Adrenal gland (tissue), 9 donors: ENCODE measurements at regions not wholly inside any gene's neighbourhood (a gene's known extent, or its start where the extent isn't known, plus 50 kb on each side); places are given as distances from the start of the nearest gene placed in this dataset.

Experiments
- DNase-seq, 7 donors: peaks; one replicate each; pipeline ENCODE4 v3.0.0-alpha.2; 2019 to 2020
- H3K27ac ChIP-seq, 5 donors: fragments of 200-600 bp; sonication (generic) in 4 of 5; 1 replicate in 3 of 5; 2 replicates in 2 of 5; pipeline versions ENCODE4 v1.5.1 to v1.8.0; 2016 to 2020; ENCODE audit warnings: mild to moderate bottlenecking in 1 of 5
- H3K27me3 ChIP-seq: fragments of 200-600 bp; 2 replicates; pipeline ENCODE4 v1.8.0; 2021
- H3K36me3 ChIP-seq, 2 donors: fragments of 200-600 bp; replicated peaks in 1 of 2; 1 replicate in 1 of 2; 2 replicates in 1 of 2; pipeline versions ENCODE4 v1.5.1 to v1.8.0; 2018 to 2022
- H3K4me1 ChIP-seq, 2 donors: fragments of 200-600 bp; replicated peaks in 1 of 2; 1 replicate in 1 of 2; 2 replicates in 1 of 2; pipeline versions ENCODE4 v1.5.1 to v1.8.0; 2018 to 2021
- H3K4me3 ChIP-seq, 4 donors: fragments of 200-600 bp; sonication (generic) in 3 of 4; one replicate each; pipeline ENCODE4 v1.5.1; 2016 to 2018
- H3K9me3 ChIP-seq, 3 donors: fragments of 200-600 bp; sonication (generic) in 1 of 3; replicated peaks in 1 of 3; 1 replicate in 2 of 3; 2 replicates in 1 of 3; pipeline versions ENCODE4 v1.5.1 to v1.8.0; 2016 to 2021
- CTCF ChIP-seq, 6 experiments: fragments of 450-650 bp in 4 of 6; fragments of 200-600 bp in 2 of 6; sonication (generic) in 1 of 6; IDR thresholded peaks; 1 replicate in 5 of 6; 2 replicates in 1 of 6; pipeline versions ENCODE4 v1.5.1 to v1.8.0; 2016 to 2021; ENCODE audit warnings: antibody characterized with exemption in 6 of 6, mild to moderate bottlenecking in 2 of 6, moderate library complexity in 1 of 6
- POLR2A ChIP-seq, 2 donors: fragments of 450-650 bp; IDR thresholded peaks; one replicate each; pipeline ENCODE4 v1.6.1; 2017; ENCODE audit warnings: antibody characterized with exemption in 2 of 2, mild to moderate bottlenecking in 2 of 2, moderate library complexity in 1 of 2
- WGBS, 4 donors: extraction: QIAGEN DNeasy Blood & Tissue Kit in 2 of 4; methylation state at CpG; one replicate each; pipeline versions ENCODE4 v1.1.5 to v1.1.7; 2013 to 2017; 5-methylcytosine and 5-hydroxymethylcytosine counted together
- intact Hi-C, 2 donors: fragments of 100-400 bp; cut with DNase I; formaldehyde crosslinking; loops; one replicate each; pipeline versions ENCODE4 v1.14.1 to v1.15.0; 2022 to 2023
- donor health status: healthy with polysubstance abuse.
- donor health status: Bipolar disorder and iron deficiency.
- donor health status: DM: yes; HTN: yes; CAD: no.
- donor health status: DM: no; HTN: no; CAD: no.
- donor health status: DM: no; HTN: no; CAD: no.

- 82 to 93% (median 85%) methylated on average over 11 to 17 of the region's 17 CpGs for WGBS, 4 donors
- Histone ChIP-seq H3K4me3 (no peak overlapping the region), H3K27ac (no peak overlapping the region), H3K4me1 (no peaks in the 10 kb centered on the region), H3K36me3 (no peaks in the 10 kb centered on the region), H3K27me3 (no peaks in the 10 kb centered on the region), H3K9me3 (no peaks in the 10 kb centered on the region)
- DNase-seq = no peak
- TF ChIP-seq POLR2A (IDR thresholded peaks at IDR 0.05) (no peak), CTCF (IDR thresholded peaks at IDR 0.05) (no peak)
- intact Hi-C loops = no loop called here
Observed at GRCh38 chr2:78541451-78542267, 483.8 kb upstream of the REG3G start.

- intact Hi-C loops = no loop called here
- TF ChIP-seq POLR2A (IDR thresholded peaks at IDR 0.05) (no peak), CTCF (IDR thresholded peaks at IDR 0.05) (no peak)
- no peaks in the 10 kb centered on the region for H3K9me3 ChIP-seq
- no peak overlapping the region for H3K27ac ChIP-seq
- no peak for DNase-seq
- H3K4me3 ChIP-seq = no peak overlapping the region
- no peaks in the 10 kb centered on the region for H3K27me3 ChIP-seq
- no peaks in the 10 kb centered on the region for H3K4me1 ChIP-seq
- no peaks in the 10 kb centered on the region for H3K36me3 ChIP-seq
- WGBS, 4 donors = 86 to 92% (median 89%) methylated on average over 14 of the region's 14 CpGs
Observed at GRCh38 chr2:78546843-78547242, 478.7 kb upstream of the REG3G start.

GRCh38 chr2:78549766-78550165, 475.7 kb upstream of the REG3G start:
- Histone ChIP-seq H3K27me3 (no peaks in the 10 kb centered on the region), H3K4me3 (no peak overlapping the region), H3K4me1 (no peaks in the 10 kb centered on the region), H3K36me3 (no peaks in the 10 kb centered on the region), H3K9me3 (no peaks in the 10 kb centered on the region), H3K27ac (no peak overlapping the region)
- intact Hi-C loops = no loop called here
- DNase-seq = no peak
- TF ChIP-seq POLR2A (IDR thresholded peaks at IDR 0.05) = no peak
- WGBS, 4 donors = 73 to 80% (median 77%) methylated on average over 2 of the region's 2 CpGs

- Histone ChIP-seq H3K4me1 (no peaks in the 10 kb centered on the region), H3K27me3 (no peaks in the 10 kb centered on the region), H3K4me3 (no peak overlapping the region), H3K9me3 (no peaks in the 10 kb centered on the region), H3K36me3 (no peaks in the 10 kb centered on the region), H3K27ac (no peak overlapping the region)
- WGBS, 4 donors = 42 to 55% (median 47%) methylated on average over 3 of the region's 3 CpGs
- intact Hi-C loops = no loop called here
- no peak for DNase-seq
- TF ChIP-seq CTCF (IDR thresholded peaks at IDR 0.05) = no peak
- TF ChIP-seq POLR2A (IDR thresholded peaks at IDR 0.05) = no peak
Observed at GRCh38 chr2:78553866-78554647, 471.4 kb upstream of the REG3G start.
